ENCODE measurements at regions not wholly inside any gene's neighbourhood (a gene's known extent, or its start where the extent isn't known, plus 50 kb on each side); places are given as distances from the start of the nearest gene placed in this dataset.

DNA sequence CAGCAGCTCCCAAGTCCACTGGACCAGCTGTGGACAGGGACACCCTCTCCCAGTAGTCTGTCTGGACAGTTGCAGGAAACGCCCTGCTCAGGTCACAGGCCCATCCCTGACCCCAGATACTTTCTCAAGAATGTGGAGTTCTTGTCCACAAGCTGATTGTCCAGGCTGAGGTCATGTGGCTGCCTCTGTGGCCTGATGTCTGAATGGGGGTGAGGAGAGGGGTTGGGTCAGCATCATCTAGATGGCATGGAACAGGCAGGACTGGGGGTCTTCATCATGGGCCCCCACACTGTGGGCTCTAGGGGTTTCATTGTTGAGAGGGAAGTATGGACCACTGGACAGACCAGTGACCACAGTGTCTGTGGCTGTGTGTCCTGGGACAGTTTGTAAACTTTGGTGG lies 1015.0 kb downstream of the TBC1D22A start:
- ChIA-PET POLR2A (no interaction called here), CTCF (ENCODE audit: low intra/inter-chr PET ratio, low total read pairs) (no interaction called here)
- Histone ChIP-seq H3K27me3 (ENCODE audit: control insufficient read depth in 1 of 2, insufficient read depth in 2 of 2, low read length in 2 of 2) (peaks cover 1 to 24% of the 10 kb centered on the region in 2 experiments; a peak in 1 of 5 replicates), H3K9ac (ENCODE audit: insufficient read depth, low read depth, low read length) (no peak overlapping the region), H2AFZ (ENCODE audit: low read length) (no peak overlapping the region), H3K36me3 (replicated peaks in 1 of 2; ENCODE audit: control insufficient read depth in 1 of 2, insufficient read depth in 2 of 2, low read length in 2 of 2) (no peaks in the 10 kb centered on the region), H3K27ac (ENCODE audit: extremely low read length, insufficient read depth, low read length) (no peak overlapping the region), H4K20me1 (ENCODE audit: insufficient read depth, low read length) (no peaks in the 10 kb centered on the region), H3K4me3 (replicated peaks in 1 of 3; ENCODE audit: insufficient read depth in 1 of 3, low read depth in 2 of 3, low read length in 3 of 3) (no peak overlapping the region), H3K4me1 (ENCODE audit: insufficient read depth, low read length) (no peaks in the 10 kb centered on the region), H3K79me2 (ENCODE audit: insufficient read depth, low read length) (no peaks in the 10 kb centered on the region), H3K4me2 (ENCODE audit: low read depth, low read length) (no peak overlapping the region), H3K9me3 (ENCODE audit: low read length) (no peaks in the 10 kb centered on the region)
- WGBS (ENCODE audit: low lambda C conversion rate) = 8% methylated on average over 1 of the region's 1 CpG
- no TSS peak for BruUV-seq (replicated peaks)
- intact Hi-C loops (cut with micrococcal nuclease; ENCODE audit: unreplicated experiment) = no loop called here
- ATAC-seq (no peak), FAIRE-seq (no peak), DNase-seq (ENCODE audit: low spot score) (no peak)
- in situ Hi-C loops (cut with HindIII; ENCODE audit: extremely low pct_ligation_motif_present, low pct_unique_long_range_greater_than_20kb) = no loop called here
- TF ChIP-seq, protein P1, sequence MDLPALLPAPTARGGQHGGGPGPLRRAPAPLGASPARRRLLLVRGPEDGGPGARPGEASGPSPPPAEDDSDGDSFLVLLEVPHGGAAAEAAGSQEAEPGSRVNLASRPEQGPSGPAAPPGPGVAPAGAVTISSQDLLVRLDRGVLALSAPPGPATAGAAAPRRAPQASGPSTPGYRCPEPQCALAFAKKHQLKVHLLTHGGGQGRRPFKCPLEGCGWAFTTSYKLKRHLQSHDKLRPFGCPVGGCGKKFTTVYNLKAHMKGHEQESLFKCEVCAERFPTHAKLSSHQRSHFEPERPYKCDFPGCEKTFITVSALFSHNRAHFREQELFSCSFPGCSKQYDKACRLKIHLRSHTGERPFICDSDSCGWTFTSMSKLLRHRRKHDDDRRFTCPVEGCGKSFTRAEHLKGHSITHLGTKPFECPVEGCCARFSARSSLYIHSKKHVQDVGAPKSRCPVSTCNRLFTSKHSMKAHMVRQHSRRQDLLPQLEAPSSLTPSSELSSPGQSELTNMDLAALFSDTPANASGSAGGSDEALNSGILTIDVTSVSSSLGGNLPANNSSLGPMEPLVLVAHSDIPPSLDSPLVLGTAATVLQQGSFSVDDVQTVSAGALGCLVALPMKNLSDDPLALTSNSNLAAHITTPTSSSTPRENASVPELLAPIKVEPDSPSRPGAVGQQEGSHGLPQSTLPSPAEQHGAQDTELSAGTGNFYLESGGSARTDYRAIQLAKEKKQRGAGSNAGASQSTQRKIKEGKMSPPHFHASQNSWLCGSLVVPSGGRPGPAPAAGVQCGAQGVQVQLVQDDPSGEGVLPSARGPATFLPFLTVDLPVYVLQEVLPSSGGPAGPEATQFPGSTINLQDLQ (CRISPR knock-in tag; IDR thresholded peaks at IDR 0.05) = no peak
- TF ChIP-seq U2AF1 (optimal IDR thresholded peaks at IDR 0.05; ENCODE audit: low read depth, low read length) (no peak), TGIF2 (CRISPR knock-in tag; IDR thresholded peaks at IDR 0.05) (no peak), NR2F6 (IDR thresholded peaks at IDR 0.05) (no peak), NR2F6 (CRISPR knock-in tag; IDR thresholded peaks at IDR 0.05) (no peak), CCDC6 (CRISPR knock-in tag; IDR thresholded peaks at IDR 0.05) (no peak), KLF15 (CRISPR knock-in tag; IDR thresholded peaks at IDR 0.05; ENCODE audit: borderline replicate concordance) (no peak), SETDB1 (CRISPR knock-in tag; IDR thresholded peaks at IDR 0.05; ENCODE audit: borderline replicate concordance) (no peak), ZNF138 (CRISPR knock-in tag; IDR thresholded peaks at IDR 0.05; ENCODE audit: low read depth) (no peak), ZNF777 (CRISPR knock-in tag; IDR thresholded peaks at IDR 0.05) (no peak), MBNL3 (CRISPR knock-in tag; conservative IDR thresholded peaks at IDR 0.05) (no peak), TCF7 (IDR thresholded peaks at IDR 0.05; ENCODE audit: low read depth) (no peak)
- TF ChIP-seq, protein P2, sequence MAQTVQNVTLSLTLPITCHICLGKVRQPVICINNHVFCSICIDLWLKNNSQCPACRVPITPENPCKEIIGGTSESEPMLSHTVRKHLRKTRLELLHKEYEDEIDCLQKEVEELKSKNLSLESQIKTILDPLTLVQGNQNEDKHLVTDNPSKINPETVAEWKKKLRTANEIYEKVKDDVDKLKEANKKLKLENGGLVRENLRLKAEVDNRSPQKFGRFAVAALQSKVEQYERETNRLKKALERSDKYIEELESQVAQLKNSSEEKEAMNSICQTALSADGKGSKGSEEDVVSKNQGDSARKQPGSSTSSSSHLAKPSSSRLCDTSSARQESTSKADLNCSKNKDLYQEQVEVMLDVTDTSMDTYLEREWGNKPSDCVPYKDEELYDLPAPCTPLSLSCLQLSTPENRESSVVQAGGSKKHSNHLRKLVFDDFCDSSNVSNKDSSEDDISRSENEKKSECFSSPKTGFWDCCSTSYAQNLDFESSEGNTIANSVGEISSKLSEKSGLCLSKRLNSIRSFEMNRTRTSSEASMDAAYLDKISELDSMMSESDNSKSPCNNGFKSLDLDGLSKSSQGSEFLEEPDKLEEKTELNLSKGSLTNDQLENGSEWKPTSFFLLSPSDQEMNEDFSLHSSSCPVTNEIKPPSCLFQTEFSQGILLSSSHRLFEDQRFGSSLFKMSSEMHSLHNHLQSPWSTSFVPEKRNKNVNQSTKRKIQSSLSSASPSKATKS (CRISPR knock-in tag; IDR thresholded peaks at IDR 0.05) = no peak
- TF ChIP-seq, protein P3, sequence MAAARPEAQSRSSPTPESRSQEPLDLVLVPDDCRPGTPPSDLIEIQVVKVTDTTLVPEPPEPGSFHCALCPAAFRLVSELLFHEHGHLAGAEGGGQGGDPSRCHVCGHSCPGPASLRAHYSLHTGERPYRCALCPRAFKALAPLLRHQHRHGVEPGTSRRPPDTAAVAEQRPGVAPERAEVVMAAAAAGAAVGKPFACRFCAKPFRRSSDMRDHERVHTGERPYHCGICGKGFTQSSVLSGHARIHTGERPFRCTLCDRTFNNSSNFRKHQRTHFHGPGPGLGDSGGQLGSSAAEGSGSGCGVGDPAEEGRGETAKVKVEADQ (CRISPR knock-in tag; IDR thresholded peaks at IDR 0.05; ENCODE audit: borderline replicate concordance) = no peak
- TF ChIP-seq, protein P4, sequence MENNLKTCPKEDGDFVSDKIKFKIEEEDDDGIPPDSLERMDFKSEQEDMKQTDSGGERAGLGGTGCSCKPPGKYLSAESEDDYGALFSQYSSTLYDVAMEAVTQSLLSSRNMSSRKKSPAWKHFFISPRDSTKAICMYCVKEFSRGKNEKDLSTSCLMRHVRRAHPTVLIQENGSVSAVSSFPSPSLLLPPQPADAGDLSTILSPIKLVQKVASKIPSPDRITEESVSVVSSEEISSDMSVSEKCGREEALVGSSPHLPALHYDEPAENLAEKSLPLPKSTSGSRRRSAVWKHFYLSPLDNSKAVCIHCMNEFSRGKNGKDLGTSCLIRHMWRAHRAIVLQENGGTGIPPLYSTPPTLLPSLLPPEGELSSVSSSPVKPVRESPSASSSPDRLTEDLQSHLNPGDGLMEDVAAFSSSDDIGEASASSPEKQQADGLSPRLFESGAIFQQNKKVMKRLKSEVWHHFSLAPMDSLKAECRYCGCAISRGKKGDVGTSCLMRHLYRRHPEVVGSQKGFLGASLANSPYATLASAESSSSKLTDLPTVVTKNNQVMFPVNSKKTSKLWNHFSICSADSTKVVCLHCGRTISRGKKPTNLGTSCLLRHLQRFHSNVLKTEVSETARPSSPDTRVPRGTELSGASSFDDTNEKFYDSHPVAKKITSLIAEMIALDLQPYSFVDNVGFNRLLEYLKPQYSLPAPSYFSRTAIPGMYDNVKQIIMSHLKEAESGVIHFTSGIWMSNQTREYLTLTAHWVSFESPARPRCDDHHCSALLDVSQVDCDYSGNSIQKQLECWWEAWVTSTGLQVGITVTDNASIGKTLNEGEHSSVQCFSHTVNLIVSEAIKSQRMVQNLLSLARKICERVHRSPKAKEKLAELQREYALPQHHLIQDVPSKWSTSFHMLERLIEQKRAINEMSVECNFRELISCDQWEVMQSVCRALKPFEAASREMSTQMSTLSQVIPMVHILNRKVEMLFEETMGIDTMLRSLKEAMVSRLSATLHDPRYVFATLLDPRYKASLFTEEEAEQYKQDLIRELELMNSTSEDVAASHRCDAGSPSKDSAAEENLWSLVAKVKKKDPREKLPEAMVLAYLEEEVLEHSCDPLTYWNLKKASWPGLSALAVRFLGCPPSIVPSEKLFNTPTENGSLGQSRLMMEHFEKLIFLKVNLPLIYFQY (CRISPR knock-in tag; IDR thresholded peaks at IDR 0.05; ENCODE audit: borderline replicate concordance) = no peak

All from HepG2 (cell line).